ENCODE measurements at regions not wholly inside any gene's neighbourhood (a gene's known extent, or its start where the extent isn't known, plus 50 kb on each side); places are given as distances from the start of the nearest gene placed in this dataset.

DNA sequence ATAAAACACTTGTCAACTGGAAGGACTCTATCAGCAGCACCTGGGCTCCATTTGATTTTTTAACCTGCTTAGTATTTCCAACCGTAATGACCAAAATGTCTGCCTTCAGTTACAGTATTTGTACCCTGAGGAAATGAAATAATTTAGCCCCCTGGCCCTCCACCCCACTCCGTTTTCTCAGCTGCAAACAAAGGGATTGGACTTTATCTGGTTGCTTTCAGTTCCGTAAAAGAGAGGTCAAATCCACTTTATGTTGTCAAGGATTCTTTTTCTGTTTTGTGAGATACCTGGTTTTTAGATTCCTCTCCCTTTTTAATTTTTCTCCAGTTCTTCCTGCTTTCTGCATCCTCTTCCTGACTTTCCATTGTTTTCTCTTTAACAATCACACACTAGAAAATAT is 64.4 kb upstream of the BMP2 start:
- Histone ChIP-seq H3K36me3 (ENCODE audit: control insufficient read depth, insufficient read depth, low read length) (no peaks in the 10 kb centered on the region), H3K4me3 (replicated peaks; ENCODE audit: low read depth, low read length) (no peak overlapping the region), H3K27me3 (replicated peaks; ENCODE audit: control insufficient read depth, insufficient read depth, low read length) (no peaks in the 10 kb centered on the region)
- TF ChIP-seq, protein P1, sequence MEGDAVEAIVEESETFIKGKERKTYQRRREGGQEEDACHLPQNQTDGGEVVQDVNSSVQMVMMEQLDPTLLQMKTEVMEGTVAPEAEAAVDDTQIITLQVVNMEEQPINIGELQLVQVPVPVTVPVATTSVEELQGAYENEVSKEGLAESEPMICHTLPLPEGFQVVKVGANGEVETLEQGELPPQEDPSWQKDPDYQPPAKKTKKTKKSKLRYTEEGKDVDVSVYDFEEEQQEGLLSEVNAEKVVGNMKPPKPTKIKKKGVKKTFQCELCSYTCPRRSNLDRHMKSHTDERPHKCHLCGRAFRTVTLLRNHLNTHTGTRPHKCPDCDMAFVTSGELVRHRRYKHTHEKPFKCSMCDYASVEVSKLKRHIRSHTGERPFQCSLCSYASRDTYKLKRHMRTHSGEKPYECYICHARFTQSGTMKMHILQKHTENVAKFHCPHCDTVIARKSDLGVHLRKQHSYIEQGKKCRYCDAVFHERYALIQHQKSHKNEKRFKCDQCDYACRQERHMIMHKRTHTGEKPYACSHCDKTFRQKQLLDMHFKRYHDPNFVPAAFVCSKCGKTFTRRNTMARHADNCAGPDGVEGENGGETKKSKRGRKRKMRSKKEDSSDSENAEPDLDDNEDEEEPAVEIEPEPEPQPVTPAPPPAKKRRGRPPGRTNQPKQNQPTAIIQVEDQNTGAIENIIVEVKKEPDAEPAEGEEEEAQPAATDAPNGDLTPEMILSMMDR (IDR thresholded peaks at IDR 0.05; ENCODE audit: insufficient read depth, low read length, poor library complexity, severe bottlenecking), result no peak
- no peak for DNase-seq (ENCODE audit: extremely low read depth, insufficient read length)

DNA sequence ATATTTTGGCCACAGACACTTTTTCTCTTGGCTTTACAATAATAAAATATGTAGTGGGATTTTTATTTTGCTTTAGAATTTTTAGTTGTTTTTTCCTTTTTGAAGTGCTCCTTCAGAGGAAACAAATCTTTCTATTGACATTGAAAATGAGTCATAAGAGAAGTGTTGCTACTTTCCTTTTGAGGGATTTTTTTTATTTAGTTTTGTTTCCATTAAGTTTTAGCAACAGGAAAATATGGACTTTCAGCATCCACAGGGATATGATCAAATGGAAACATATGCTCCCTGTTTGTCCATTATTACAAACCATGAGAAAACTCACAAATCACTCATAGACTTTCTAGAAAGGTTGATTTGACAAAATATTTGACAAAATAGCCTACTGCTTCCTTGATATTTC is 65.3 kb upstream of the BMP2 start:
- no peaks in the 10 kb centered on the region for H3K27me3 ChIP-seq (replicated peaks; ENCODE audit: control insufficient read depth, insufficient read depth, low read length)
- TF ChIP-seq, protein P1 (IDR thresholded peaks at IDR 0.05; ENCODE audit: insufficient read depth, low read length, poor library complexity, severe bottlenecking), result no peak
- H3K36me3 ChIP-seq (ENCODE audit: control insufficient read depth, insufficient read depth, low read length), result no peaks in the 10 kb centered on the region
- no peak for DNase-seq (ENCODE audit: extremely low read depth, insufficient read length)
- H3K4me3 ChIP-seq (replicated peaks; ENCODE audit: low read depth, low read length), result no peak overlapping the region

DNA sequence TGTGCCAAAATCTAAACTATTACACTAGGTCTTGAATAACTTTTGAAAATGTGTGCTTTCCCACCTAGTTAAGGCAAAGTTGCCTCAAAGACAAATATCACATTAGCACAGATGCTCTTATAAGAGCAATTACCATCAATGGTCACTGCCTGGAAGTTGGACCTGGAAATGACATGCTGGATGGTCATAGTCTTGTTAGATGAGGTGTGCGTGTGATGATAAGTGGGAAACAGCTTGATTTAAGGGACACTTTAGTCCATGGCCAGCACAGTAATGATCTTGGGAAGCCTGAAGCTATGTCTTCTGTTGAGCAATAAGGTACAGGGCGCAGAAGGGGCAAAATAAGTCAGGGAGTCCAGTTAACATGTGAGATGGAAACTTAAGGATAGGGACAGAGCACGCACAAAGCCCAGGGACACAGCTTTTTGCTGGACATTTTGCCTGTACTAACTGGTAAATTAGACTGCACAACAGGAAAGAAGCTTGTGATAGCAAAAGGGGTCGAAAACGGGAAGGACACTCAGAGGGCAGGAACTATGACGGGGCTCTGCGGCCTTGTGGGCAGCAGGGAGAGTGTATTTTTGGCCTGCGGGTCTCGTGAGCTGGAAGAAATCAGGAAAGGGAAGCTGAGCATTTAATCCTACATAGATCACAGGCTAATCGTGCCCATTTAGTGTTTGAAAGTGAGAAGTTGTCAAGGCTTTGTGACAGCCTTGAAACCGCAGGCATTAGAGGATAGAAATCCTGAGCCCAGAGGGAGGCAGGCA is 66.7 kb upstream of the BMP2 start:
- DNase-seq (ENCODE audit: extremely low read depth, insufficient read length), result no peak
- Histone ChIP-seq H3K36me3 (ENCODE audit: control insufficient read depth, insufficient read depth, low read length) (no peaks in the 10 kb centered on the region), H3K27me3 (replicated peaks; ENCODE audit: control insufficient read depth, insufficient read depth, low read length) (no peaks in the 10 kb centered on the region), H3K4me3 (replicated peaks; ENCODE audit: low read depth, low read length) (no peak overlapping the region)
- TF ChIP-seq, protein P1 (IDR thresholded peaks at IDR 0.05; ENCODE audit: insufficient read depth, low read length, poor library complexity, severe bottlenecking), result no peak

DNA sequence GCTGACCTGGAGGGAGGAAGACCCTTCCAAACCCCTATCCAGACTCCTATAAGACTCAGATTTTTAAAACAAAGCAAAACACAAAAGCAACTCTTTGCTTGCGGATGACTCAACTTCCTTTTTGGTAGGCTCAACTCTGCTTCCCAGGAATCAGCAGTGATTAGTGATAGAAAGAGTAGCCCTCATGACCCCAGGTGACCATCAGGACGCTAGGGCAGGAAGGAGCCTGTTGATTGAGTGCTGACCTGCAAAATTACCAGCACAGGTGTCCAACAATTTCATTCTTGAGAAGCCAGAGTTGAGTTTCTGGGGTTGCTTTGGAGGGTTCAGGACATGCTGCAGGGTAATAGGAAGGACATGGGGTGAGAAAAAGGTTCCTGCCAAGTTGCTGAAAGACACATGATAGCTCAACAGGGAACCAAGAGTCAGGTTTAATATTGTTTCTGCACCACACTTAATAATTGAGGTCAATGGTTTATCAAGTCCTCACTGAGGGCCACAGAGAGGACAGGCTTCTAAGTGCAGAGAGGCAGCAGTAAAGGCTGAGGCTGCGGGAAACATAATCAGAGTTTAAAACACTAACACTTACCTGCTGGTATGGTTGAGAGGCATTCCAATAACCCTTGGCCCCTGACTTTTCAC is 67.4 kb upstream of the BMP2 start:
- H3K27me3 ChIP-seq (replicated peaks; ENCODE audit: control insufficient read depth, insufficient read depth, low read length), result no peaks in the 10 kb centered on the region
- TF ChIP-seq, protein P1 (IDR thresholded peaks at IDR 0.05; ENCODE audit: insufficient read depth, low read length, poor library complexity, severe bottlenecking), result no peak
- no peak overlapping the region for H3K4me3 ChIP-seq (replicated peaks; ENCODE audit: low read depth, low read length)
- DNase-seq (ENCODE audit: extremely low read depth, insufficient read length), result no peak
- H3K36me3 ChIP-seq (ENCODE audit: control insufficient read depth, insufficient read depth, low read length), result no peaks in the 10 kb centered on the region

DNA sequence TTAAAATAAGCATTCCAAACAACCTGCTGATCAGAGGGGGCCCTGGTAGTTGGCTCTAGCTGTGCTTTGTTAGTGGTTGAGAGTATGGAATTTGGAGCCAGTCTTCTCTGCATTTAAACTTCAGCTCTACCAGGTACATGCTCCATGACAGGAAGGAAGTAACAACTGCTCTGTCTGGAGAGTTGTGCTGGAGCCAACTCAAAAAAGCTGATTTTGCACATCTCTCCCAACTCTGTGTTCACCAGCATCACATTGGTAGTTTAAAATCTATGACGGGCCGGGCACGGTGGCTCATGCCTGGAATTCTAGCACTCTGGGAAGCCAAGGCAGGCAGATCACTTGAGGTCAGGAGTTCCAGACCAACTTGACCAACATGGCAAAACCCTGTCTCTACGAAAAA is 68.8 kb upstream of the BMP2 start:
- no peak for DNase-seq (ENCODE audit: extremely low read depth, insufficient read length)
- TF ChIP-seq, protein P1 (IDR thresholded peaks at IDR 0.05; ENCODE audit: insufficient read depth, low read length, poor library complexity, severe bottlenecking), result no peak
- Histone ChIP-seq H3K27me3 (replicated peaks; ENCODE audit: control insufficient read depth, insufficient read depth, low read length) (no peaks in the 10 kb centered on the region), H3K36me3 (ENCODE audit: control insufficient read depth, insufficient read depth, low read length) (no peaks in the 10 kb centered on the region), H3K4me3 (replicated peaks; ENCODE audit: low read depth, low read length) (no peak overlapping the region)

Measured in GM06990 (cell line).